NCI-H2107 treated with DMSO at 0.1 percent for 48 hours (cell line): ENCODE measurements at regions not wholly inside any gene's neighbourhood (a gene's known extent, or its start where the extent isn't known, plus 50 kb on each side); places are given as distances from the start of the nearest gene placed in this dataset.

Source experiments
- DNase-seq: peaks from one replicate; lab custom pipeline; 2025; ENCODE audit not compliant: unreplicated experiment; lab: John Stamatoyannopoulos, UW

- no peak for DNase-seq
Observed at GRCh38 chr2:125042727-125043126, 1017.6 kb downstream of the CNTNAP5 start.

- DNase-seq = no peak
Observed at GRCh38 chr2:125070726-125071505, 1045.8 kb downstream of the CNTNAP5 start.

GRCh38 chr2:125073440-125073839 lies 1048.4 kb downstream of the CNTNAP5 start:
- no peak for DNase-seq

- DNase-seq = no peak
Observed at GRCh38 chr2:125085904-125086303, 1060.8 kb downstream of the CNTNAP5 start.

GRCh38 chr2:125086313-125087184 lies 1061.5 kb downstream of the CNTNAP5 start:
- DNase-seq = no peak

GRCh38 chr2:125092276-125093009 lies 1067.4 kb downstream of the CNTNAP5 start:
- no peak for DNase-seq

GRCh38 chr2:125095826-125096225 lies 1070.7 kb downstream of the CNTNAP5 start:
- DNase-seq = no peak

- DNase-seq = no peak
Observed at GRCh38 chr2:125106710-125107109, 1081.6 kb downstream of the CNTNAP5 start.

GRCh38 chr2:125107446-125107845 lies 1082.4 kb downstream of the CNTNAP5 start:
- DNase-seq = no peak

GRCh38 chr2:125108251-125108650 lies 1083.2 kb downstream of the CNTNAP5 start:
- no peak for DNase-seq

GRCh38 chr2:125125902-125126301 lies 1100.8 kb downstream of the CNTNAP5 start:
- DNase-seq = no peak

GRCh38 chr2:125160947-125161346 lies 1135.9 kb downstream of the CNTNAP5 start:
- DNase-seq = no peak

GRCh38 chr2:125167152-125167551 lies 1142.1 kb downstream of the CNTNAP5 start:
- DNase-seq = no peak

GRCh38 chr2:125167820-125168219 lies 1142.7 kb downstream of the CNTNAP5 start:
- DNase-seq = no peak

GRCh38 chr2:125168442-125168841 lies 1143.4 kb downstream of the CNTNAP5 start:
- no peak for DNase-seq

- DNase-seq = no peak
Observed at GRCh38 chr2:125169022-125169763, 1144.1 kb downstream of the CNTNAP5 start.

- DNase-seq = no peak
Observed at GRCh38 chr2:125169764-125170146, 1144.7 kb downstream of the CNTNAP5 start.

- no peak for DNase-seq
Observed at GRCh38 chr2:125172181-125172580, 1147.1 kb downstream of the CNTNAP5 start.

- DNase-seq = no peak
Observed at GRCh38 chr2:125175415-125175814, 1150.3 kb downstream of the CNTNAP5 start.

- DNase-seq = no peak
Observed at GRCh38 chr2:125185691-125186270, 1160.7 kb downstream of the CNTNAP5 start.
